GM18519 (cell line): ENCODE measurements at regions not wholly inside any gene's neighbourhood (a gene's known extent, or its start where the extent isn't known, plus 50 kb on each side); places are given as distances from the start of the nearest gene placed in this dataset.

Source experiments
- ATAC-seq: cut with Tn5 transposase; IDR thresholded peaks from one replicate; pipeline ENCODE4 v1.9.1; 2021; ENCODE audit warnings: mild to moderate bottlenecking, moderate library complexity; ENCODE audit not compliant: unreplicated experiment, low FRiP score

DNA sequence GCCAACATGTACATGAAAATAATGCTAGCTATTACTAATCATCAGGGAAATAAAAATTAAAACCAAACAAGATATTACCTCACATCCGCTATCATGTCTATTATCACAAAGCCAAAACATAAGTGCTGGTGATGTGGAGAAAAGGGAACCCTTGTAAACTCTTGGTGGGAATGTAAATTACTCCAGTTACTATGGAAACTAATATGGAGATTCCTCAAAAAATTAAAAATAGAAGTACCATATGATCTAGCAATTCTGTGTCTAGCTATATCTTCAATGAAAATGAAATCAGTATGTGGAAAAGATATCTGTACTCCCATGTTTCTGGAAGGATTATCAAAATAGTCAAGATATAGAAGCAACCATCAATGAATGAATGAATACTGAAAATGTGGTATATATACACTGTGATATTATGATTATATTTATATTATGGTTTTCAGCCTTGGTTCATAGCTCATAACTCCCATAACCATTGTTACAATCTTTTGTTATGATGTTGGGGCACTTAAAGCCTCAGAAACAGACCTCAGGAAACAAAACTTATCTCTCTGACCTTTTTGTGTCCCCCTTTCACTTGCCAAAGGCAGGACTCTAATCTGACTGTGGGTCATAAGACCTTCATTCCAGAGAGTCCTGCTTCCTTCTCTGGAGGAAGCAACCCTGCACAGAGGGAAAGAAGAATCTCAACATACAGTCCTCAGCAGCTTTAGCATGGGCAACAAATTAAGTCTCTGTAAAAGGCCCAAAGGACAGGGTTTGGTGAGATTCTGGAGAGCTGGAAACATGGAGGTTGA is 933.2 kb downstream of the ADGRL3 start:
- no peak for ATAC-seq

DNA sequence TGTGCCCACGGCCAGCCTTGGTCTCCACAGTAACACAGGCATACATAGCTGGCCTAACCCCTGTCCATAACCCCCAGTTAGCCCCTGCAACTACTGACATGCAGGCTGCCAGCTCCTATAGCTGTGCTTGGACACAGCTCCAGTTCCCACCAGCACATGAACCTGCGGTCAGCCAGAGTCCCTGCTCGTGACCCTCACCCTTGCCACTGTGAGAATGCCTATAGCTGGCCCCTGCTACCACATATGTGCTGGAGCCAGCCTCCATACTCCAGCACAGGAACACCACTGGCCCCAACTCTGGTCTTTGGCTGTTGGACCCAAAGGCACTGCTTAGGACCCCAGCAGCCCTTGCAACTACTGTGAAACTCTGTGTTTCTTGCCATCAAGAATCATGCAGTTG is 930.9 kb downstream of the ADGRL3 start:
- ATAC-seq: no peak

DNA sequence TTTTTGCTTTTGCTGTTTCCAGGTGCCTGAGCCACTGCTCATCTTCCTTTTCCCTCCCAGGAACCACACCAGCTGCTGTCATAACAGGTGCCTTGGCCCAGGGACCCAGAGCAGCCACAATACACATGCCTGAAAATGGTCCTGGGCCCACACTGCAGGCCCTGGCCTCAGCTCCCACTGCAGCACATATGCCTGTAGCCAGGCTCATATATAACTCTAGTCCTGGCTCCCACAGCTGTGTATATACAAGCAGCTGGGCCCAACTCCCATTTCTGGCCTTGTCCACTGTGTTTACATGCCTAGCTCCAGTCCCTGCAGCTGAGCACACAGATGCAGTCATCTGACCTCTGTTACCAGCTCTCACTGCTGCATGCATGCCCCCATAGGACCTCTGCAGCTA is 930.5 kb downstream of the ADGRL3 start:
- ATAC-seq: no peak

DNA sequence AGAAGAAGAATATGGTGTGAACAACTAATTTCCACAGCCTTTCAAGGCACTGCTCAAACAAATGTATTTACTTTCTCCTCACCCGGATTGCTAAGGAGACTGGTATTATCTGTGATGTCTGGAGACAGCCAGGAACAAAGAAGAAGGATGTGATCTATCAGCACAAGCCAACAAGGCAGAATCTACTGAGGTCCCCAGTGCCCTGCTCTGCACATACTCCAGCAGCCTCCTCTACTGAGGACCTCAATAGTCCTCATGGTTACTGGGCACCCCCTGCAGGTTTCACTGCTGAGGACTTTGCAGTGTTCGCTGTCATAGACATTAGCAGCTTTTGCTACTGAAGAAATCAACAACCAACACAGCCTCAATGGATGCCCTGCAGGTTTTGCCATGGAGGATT is 930.1 kb downstream of the ADGRL3 start:
- no peak for ATAC-seq
